HTR-8/SVneo (cell line): ENCODE measurements at regions not wholly inside any gene's neighbourhood (a gene's known extent, or its start where the extent isn't known, plus 50 kb on each side); places are given as distances from the start of the nearest gene placed in this dataset.
"Not testable (repeated sequence)": the region's sequence is repeated elsewhere in the genome, so short reads cannot be mapped to it uniquely, and the experiment has no call there.

Experiments used
- DNase-seq: peaks from one replicate; pipeline ENCODE4 v3.0.0; 2011; ENCODE audit warnings: low spot score, mixed read lengths; ENCODE audit not compliant: insufficient read length
- FAIRE-seq: peaks from 2 replicates; lab custom pipeline; 2011; peaks lifted over from hg19 to GRCh38; lab: Jason Lieb, UNC

DNA sequence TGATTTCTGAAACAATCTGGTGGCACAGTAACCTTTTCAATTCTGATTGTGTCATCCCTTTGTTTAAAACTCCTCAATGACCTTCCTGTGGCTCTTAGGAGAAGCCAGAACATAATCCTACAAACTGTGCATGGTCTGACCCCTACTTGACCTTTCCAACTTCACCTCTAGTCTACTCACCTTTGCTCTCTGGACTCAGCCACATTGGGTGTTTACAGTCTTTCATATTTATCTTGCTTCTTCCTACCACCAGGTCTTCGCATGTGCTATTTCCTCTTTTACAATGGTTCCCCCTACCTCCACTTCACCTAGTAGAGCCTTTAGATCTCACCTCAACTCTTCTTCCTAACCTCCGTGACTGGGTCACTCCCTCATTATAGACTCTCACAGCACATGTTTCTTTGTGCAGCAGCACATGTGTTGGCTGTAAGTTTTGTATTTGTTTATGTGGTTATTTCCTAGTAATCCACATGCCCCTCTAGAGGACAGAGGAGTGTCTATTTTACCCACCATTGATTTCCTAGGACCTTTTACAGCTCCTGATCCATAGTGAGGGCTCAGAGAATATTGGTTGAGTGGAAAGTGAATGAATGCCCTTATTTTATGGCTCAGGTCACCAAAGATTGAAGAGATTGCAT is 320.8 kb upstream of the MEIS1 start:
- no peak for DNase-seq

DNA sequence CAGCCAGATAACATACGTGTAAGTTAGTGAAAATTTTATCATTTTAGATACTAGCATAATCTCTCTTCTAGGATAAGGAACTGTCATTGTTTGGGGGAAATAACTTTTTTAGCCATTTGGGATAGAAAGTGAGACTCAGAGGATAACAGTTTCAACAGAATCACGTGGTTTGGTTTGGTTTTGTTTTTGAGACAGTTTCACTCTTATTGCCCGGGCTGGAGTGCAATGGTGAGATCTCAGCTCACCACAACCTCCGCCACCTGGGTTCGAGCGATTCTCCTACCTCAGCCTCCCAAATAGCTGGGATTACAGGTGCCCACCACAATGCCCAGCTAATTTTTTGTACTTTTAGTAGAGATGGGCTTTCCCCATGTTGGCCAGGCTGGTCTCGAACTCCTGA is 323.2 kb upstream of the MEIS1 start:
- no peak for DNase-seq
- FAIRE-seq, result no peak

More for the DNA sequence above, 320.8 kb upstream of the MEIS1 start:
- no peak for FAIRE-seq

DNA sequence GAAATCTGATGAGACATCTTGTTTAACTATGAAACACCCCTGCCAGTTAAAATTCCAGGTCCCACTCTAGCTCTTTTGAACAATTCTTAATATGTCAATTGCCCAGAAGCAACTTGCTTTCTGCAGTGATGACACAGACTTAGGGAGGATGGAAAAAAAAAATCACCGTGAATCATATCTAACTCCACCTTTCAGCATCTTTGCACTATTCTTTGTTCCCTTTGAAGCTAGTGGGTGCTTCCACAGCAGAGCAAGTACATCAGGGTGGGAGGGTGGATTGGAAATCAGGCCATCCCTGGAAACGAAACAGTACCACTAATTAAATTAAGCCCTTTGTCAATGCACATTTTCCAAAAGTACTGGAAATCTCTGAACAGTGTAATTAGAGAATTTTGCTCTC is 324.3 kb upstream of the MEIS1 start:
- no peak for FAIRE-seq
- no peak for DNase-seq

DNA sequence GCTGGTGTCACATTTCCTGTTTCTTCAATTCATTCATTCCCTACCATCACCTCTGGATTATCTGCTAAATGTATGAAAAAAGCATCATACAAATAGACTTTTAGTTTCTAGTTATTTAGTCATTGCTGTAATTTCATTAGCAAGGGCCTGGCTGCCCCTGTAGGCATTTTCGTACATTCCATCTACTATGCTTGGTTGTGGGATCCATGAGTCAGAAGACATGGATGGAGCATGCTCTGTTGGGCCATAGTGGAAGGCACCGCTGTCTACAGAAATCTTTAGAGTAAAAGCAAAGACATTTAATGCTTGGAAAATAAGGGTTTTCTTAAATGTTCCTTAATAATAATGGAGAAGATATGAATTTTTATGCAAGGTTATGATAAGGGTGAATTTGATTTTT is 324.8 kb upstream of the MEIS1 start:
- DNase-seq (no peak), FAIRE-seq (no peak)

DNA sequence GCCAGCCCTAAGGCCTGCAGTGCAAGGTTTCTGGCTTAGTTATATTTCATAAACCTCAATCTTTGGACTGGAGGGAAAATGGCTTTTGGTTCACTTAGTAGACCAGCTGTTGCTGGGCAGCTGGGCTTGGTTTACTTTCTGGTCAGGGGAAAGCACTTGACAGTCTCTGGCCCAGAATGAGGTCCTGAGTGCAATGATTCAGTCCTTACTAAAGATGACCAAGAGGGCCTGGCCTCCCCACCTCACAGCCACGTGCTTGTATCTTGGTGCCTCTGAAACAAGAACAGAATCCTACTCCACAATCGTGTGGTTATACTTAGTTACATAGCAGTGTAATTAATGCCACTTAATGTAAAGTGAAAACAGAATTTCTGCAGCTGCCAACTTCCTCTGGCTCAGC is 325.5 kb upstream of the MEIS1 start:
- FAIRE-seq (no peak), DNase-seq (no peak)

DNA sequence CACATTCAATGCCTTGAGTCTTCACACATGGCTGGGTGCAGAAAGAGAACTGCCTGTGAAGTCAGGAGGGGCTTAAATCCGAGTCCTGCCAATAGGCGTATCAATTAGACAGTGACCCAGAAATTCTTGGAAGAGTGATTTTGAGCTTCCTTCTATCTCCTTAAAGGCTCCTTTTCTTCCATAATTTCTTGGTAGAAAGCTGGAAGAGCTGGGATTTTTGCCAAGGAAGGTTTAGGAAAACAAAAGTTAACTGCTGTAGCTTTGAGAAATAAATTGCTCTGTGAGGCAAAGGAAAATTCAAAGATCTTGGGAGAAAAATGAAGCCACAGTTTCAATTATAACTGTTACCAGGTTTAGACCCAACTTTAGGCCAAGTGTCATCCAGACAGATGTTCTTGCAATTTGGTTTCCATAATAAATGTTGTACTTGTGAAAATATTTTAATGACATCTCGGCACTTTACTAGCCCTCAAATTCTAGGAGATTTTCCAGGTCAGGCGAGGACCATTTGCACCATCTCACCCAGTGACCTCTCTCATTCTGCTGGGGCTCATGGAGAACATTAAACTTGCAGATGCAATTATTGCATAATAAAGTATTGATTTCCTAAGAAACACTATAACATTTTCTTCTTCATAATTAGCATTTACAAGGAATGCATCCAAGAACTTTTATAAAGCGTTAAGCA is 329.7 kb upstream of the MEIS1 start:
- DNase-seq (no peak), FAIRE-seq (no peak)

DNA sequence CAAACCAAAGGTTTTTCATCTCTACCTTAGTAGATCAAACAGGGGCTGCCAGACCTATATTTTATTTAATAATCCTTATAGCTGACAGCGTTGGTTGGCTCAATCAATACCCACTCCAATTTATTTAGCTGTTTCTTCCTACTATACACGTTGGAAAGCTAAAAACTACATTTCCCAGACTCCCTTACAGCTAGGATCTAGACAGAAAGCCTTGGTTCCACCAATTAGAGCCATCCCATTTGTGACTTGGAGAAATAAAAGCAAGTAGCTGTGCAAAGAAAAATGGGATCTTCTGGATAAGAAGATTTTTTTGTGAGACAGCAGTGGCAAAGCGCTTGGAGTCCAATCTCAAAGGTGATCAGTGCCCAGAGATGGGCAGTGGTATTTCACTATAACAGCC is 331.3 kb upstream of the MEIS1 start:
- no peak for DNase-seq
- FAIRE-seq, result no peak

DNA sequence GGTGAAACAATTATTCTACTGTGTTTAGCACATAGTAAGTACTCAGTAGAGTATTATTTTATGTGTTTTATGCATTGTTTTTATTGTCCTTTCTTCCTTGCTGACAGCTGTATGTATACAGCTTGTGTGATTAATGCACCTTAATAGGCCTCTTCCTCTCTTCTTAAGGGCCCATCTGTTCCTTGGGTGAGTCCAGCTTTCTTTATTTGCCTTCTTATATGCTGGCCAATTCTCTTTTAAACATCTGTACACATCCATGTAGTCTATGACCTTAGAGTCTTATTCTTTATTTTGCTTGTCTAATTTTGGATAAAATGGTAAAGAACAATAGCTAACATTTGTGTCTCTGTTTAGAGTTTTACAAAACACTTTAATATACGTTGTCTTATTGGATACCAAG is 333.7 kb upstream of the MEIS1 start:
- DNase-seq, result no peak
- no peak for FAIRE-seq

DNA sequence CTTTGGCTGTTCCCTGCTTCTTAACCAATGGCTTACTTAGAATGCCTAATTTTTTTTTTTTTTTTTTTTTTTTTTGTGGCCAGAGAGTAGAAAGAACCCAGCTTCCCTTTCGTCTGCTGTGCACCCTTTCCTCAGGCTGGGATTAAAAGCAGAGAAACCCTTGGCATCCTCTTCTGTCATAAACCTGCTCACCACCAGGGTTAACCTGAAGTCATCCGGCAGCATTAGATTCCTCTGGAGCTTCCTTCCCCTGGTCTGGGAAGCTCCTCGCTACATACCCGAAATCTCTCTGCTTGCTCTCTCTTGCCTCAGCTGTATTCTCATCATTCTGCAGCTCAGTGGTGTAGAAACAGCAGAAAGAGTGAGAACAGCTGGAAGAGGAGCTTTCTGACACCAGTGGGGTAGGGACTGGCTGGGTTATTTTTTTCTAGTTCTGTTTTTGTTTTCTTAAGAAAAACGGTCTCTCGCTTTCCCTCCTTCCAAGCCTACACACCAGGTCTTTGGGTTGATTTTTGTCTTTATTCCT is 339.0 kb upstream of the MEIS1 start:
- FAIRE-seq (no peak), DNase-seq (no peak)

DNA sequence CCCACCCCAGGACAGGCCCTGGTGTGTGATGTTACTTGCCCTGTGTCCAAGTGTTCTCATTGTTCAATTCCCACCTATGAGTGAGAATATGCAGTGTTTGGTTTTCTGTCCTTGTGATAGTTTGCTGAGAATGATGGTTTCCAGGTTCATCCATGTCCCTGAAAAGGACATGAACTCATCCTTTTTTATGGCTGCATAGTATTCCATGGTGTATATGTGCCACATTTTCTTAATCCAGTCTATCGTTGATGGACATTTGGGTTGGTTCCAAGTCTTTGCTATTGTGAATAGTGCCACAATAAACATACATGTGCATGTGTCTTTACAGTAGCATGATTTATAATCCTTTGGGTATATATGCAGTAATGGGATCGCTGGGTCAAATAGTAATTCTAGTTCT is 340.2 kb upstream of the MEIS1 start:
- FAIRE-seq, result not testable (repeated sequence)

DNA sequence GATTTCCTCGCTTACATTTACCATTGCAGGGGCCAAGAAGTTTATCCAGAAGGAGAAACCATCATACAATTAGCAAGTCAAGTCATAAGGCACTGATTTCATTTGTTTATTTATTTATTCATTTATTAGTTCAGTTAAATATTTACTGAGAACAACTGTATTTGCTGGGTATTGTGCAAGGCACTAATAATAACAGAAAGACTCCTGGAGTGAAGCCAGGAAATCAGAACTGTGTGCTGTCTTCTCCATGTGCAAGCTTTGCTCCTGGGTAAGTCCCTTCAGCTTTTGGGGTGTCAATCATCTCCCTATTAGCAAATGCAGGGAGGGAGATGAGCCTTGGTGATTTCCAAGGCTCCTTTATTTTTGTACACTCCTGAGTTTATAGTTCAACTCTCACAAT is 341.6 kb upstream of the MEIS1 start:
- DNase-seq (no peak), FAIRE-seq (no peak)

More for the DNA sequence above, 340.2 kb upstream of the MEIS1 start:
- not testable (repeated sequence) for DNase-seq

DNA sequence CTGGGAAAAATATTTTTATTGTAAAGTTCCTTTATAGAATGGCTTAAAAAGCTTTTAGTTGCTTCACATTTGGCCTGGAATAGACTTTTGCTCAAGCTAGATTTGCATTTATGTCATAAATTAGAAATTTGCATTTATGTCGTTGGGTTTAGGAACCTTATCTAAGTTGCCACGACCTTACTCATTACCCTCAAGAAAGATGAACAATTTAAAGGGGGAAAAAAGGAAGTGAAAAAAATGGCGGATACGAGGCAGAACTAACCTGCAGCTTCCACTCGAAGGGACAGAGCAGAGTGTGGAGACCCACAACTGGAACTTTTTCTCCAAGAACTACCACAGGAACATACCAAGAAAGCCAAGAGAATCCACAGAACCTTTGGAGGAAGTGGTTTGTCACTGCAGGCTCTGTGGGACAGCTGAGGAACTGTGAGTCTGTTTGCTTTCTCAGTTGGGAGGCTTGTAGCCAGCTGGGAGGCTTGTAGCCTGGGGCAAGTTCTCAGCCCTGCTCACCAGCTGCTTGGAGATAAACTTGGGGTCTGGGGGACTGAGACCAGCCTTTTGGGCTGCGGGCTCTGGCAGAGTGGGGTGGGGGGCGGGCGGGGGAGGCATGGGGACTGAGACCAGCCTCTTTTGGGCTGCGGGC is 349.9 kb upstream of the MEIS1 start:
- FAIRE-seq, result no peak
- DNase-seq, result no peak

DNA sequence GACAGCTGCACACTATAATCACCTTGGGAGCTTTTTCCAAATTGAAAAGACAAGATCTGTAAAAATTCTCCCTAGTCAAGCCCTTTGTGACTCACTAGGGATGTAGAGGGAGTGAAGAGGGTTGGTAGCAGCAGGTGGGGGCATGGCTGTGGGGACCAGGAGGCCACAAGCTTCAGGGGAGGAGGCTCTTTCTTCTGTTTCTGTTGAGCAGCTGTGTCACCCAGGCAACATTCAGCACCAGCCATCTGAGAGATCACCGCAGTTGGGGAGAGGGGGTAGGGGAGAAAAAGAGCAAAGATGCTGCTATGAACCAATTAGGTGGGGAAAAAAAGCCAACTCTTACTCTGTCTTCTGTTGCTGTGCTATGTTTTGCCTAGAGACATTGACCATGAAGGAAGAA is 352.3 kb upstream of the MEIS1 start:
- no peak for FAIRE-seq

DNA sequence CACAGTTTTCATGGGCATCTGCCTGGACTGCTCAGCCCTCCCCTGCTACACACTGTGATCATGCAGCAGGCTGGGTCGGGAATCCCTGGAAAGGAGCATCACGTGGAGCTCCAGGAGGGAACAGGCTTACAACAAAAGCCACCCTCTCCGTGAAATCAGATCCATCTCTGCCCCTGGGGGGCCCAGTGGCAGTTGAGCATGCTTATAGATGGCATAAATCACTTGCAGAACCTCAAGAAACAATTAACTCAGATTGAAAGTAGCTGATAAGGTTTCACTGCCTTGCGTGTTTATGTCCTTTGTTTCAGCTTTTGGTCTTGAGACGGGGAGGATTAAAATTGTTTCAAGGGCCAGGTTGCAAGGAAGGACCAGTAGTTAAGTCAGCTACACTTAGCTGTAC is 354.8 kb upstream of the MEIS1 start:
- FAIRE-seq, result no peak
- no peak for DNase-seq

More for the DNA sequence above, 352.3 kb upstream of the MEIS1 start:
- no peak for DNase-seq

DNA sequence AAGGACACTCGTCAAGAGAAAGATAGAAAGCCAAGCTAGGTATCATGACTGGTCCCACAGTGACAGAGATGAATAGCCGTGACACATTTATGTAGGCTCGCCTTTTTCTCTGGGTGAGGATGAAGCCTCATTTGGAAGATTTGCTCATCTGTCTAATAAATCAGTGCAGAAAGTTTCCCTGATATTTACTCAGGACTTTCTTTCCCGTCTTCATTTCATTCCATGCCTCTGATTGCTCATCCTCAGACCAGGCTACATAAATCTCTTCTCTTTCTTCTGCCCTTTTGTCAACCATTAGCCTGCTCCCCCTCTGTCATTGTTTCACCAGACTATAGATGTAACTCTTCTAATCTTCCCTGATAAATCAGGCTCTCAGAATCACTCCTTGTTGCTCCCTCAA is 361.8 kb upstream of the MEIS1 start:
- no peak for FAIRE-seq
- no peak for DNase-seq

DNA sequence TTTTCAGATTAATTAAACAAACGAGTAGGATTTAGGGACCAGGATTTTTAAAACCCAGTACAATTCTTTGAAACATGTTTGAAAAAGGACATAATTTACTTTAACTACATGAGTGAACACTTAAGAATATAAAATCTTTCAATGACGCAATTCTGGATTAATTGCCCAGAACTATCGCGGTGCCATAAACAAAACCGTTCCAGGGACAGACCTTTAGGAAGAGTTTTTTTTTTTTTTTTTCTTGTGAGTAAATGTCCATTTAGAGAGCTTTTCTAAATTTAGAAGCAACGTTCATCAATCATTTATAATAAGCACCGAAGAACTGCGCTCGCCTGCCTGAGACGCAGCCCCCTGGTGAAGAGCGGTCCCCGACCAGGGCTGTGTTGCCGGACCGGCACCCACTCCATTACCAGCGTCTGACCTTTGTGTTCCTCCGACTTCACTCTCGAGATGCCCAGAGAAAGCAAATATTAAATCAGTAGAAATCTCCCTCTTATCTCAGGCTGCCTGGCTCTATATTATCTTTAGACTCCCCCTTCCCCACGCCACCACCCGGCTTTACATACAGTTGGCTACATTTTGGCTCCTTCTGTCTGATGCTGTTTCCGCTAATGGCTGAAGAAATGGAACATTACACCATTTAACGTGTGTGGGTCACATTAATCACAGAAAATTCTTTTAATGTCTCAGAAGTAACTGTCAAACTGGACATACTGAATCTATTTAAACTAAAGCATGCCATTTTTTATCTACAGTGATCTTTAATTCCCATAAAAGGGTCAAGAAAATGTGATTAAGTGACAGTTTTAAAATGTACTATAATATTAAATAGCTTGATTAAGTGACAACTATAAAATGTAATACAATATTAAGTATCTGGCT is 364.0 kb upstream of the MEIS1 start:
- DNase-seq (no peak), FAIRE-seq (no peak)

DNA sequence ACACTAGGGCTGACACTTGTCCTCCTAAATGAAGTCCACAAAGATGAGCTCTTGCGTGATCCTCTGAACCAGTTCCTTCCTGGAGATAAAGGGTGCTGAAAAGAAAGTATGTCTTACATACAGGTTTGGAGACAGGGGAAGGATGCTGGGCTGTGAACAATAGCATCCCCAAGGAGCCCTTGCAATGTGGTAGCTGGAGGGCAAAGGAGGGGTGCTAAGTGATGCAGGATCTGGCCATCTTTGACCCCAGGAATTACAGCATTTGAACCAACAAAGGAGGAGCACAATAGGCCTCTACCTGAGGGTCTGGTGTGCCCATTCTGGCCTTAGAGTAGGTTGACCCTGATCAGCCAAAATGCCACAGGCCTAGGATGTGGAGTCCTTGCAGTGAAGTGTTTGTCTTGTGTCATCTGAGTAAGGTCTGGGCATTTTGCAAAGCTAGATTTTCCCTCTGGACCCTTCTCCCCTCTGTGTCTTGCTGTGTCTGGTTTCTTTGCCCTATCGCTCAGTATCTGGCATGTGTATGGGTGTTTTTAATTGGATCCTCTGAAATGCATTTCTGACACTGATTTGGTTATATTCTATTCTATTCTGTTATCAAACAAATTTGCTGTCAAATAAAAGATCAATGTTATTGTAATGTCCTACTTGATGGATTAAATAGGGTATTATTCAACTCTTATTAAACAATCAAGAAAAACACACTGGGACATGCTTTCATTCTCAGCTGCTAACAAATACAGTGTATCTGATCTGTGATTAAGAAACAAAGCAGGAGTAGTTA is 364.8 kb upstream of the MEIS1 start:
- FAIRE-seq (no peak), DNase-seq (no peak)

DNA sequence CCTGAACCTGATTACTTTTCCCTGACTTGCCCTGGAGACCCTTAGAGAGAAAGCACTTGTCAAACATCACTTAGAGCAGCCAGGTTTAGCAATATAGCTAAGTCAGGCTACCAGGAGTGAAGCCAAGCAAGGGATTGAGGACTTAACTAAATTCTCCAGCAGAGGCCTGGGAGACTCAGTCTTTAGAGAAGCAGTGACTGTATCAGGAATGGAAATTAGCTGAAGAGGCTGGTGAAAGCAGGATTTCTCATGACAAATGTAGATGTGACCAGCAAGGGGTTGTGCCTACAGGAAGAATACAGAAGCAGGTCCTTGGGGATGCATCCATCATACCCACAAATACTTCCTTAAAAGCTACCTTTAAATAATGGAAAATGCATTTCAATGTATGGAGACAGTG is 368.9 kb upstream of the MEIS1 start:
- no peak for FAIRE-seq

DNA sequence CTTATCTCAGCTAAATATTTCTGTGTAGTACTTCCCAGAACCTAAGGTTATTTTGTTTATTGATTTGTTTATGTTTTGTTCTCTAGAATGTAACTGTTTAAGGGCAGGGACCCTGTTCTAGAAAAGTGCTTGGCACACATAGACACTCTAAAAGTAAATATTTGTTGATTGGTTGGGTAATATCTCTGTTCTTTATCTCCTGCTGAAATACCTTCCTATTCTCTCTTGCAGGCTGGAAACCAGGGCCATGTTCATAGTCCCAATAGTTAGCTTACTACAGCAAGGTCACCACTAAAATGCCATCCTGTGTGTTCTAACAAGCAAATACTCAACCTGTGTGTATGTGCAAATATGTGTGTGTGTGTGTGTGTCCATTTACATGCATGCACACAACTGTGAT is 375.6 kb upstream of the MEIS1 start:
- FAIRE-seq (no peak), DNase-seq (no peak)

More for the DNA sequence above, 368.9 kb upstream of the MEIS1 start:
- no peak for DNase-seq

DNA sequence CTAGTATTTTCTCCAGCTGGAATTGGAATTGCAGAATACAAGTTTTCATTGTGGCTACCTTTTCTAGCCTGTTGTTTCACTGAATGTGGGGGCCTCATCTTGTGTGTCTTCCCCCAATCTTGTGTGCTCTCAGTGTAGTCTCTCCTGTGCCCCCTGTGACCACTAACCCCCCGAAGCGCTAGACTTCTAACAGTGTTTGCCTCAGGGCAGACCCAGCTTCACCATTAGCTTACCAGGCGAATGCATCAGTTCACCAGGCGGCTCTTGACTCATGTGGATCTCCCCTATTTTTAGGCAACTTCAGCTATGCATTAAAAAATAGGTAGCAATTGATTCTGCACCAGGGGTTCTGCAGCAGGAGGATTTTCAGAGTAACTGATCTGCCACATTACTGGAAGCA is 376.2 kb upstream of the MEIS1 start:
- FAIRE-seq (no peak), DNase-seq (no peak)
